Astrocyte of the cerebellum (primary cell): ENCODE measurements at regions not wholly inside any gene's neighbourhood (a gene's known extent, or its start where the extent isn't known, plus 50 kb on each side); places are given as distances from the start of the nearest gene placed in this dataset.

Source experiments
- DNase-seq: peaks from one replicate; pipeline ENCODE4 v3.0.0-alpha.2; 2011; ENCODE audit warnings: low read depth
- H3K4me3 ChIP-seq: 2 replicates; pipeline ENCODE4 v1.5.1; 2011; ENCODE audit warnings: mild to moderate bottlenecking, low read depth, low read length, moderate library complexity
- CTCF ChIP-seq: IDR thresholded peaks from 2 replicates; pipeline ENCODE4 v1.5.1; 2012; ENCODE audit warnings: low read length, low read depth, moderate library complexity, mild to moderate bottlenecking; ENCODE audit errors: missing control alignments
- in situ Hi-C: cut with HindIII; loops from 2 replicates; pipeline ENCODE4 v1.10.0; 2017; ENCODE audit warnings: low sequenced_read_pairs

- in situ Hi-C loops: no loop called here
- no peak overlapping the region for H3K4me3 ChIP-seq
- DNase-seq: no peak
- no peak for TF ChIP-seq CTCF
These were observed 1156.9 kb upstream of the MAP3K7 start for GRCh38 chr6:91743756-91744155.

- in situ Hi-C loops: no loop called here
- no peak overlapping the region for H3K4me3 ChIP-seq
- no peak for DNase-seq
- TF ChIP-seq CTCF: no peak
These were observed 1145.1 kb upstream of the MAP3K7 start for GRCh38 chr6:91731939-91732338.

DNA sequence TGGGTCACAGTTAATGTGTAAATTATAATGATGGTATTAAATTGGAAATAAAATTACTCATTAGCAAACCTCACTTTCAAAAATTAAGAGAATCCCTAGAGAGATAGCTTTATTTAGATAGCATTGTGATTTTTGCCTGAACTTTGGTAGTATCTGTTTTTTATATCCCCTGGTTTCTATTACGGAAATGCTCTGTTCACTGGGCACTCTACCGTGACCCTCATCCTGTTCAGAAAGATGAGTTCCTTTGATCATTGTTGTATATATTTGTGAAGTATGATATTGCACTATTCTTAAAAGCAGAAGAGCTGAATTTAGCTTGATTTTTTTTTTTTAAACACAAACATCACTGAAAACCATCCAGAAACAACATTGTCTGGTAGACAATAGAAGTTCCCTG is 1143.8 kb upstream of the MAP3K7 start:
- in situ Hi-C loops: no loop called here
- no peak overlapping the region for H3K4me3 ChIP-seq
- TF ChIP-seq CTCF: no peak
- DNase-seq: no peak

DNA sequence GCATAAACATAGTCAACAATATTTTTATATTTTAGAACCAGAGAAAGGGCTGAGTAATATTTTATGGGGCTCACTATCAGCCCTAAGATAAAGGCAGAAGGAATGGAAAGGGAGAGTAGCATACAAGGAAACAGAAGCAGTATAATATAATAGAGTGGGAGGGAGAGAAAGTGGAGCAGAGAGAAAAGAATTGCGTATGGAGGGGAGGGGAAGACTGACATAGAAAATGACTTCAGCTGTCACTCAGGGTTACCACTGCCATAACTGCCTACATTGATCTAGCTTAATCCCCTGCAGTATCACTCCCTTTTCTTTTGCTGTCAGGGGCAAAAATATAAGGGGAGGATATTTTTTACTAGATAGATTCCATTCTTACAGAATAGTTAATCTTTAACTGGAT is 1133.5 kb upstream of the MAP3K7 start:
- H3K4me3 ChIP-seq: no peak overlapping the region
- DNase-seq: no peak
- no peak for TF ChIP-seq CTCF
- in situ Hi-C loops: no loop called here

DNA sequence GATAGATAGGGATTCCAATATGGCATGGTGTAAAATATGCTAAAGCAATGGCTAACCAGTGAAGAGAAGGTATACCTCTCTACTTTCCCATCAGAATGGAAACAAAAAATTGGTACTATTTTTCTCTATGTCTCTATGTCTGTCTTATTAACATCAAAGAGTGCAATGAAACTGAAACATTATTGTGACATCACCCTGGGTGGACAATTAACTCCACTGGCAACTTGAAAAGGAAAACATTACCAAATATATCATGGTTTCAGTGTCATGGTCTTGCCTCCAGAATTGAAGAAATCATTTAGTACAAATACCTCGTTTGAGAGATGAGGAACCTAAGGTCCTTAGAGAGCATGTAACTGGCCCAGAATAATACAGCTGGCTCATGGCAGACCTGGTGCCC is 1132.5 kb upstream of the MAP3K7 start:
- no peak for TF ChIP-seq CTCF
- in situ Hi-C loops: no loop called here
- H3K4me3 ChIP-seq: no peak overlapping the region
- no peak for DNase-seq

DNA sequence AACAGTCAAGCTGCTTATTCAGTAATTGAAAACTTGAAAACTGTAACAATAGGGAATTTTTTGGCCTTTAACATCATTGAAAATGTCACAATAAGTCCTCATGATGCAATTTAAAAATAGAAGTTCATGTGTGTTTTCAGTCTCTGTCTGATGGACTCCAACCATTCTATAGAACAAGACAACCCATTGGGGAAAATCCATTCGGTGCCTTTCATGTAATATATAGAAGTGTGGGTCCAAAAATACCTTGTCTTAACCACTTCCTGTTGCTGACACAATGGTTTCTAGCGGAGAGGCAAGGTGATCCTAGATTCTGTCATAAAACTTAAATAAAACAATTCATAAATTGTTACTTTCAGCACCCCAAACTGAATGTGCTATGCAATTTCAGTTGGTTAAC is 1131.3 kb upstream of the MAP3K7 start:
- H3K4me3 ChIP-seq: no peak overlapping the region
- in situ Hi-C loops: no loop called here
- no peak for TF ChIP-seq CTCF
- no peak for DNase-seq

GRCh38 chr6:91717094-91717493 is 1130.2 kb upstream of the MAP3K7 start:
- no peak for TF ChIP-seq CTCF
- DNase-seq: no peak
- in situ Hi-C loops: no loop called here
- no peak overlapping the region for H3K4me3 ChIP-seq
